HuH-7 (cell line): ENCODE measurements at regions not wholly inside any gene's neighbourhood (a gene's known extent, or its start where the extent isn't known, plus 50 kb on each side); places are given as distances from the start of the nearest gene placed in this dataset.

Experiments used
- DNase-seq: peaks from one replicate; pipeline ENCODE4 v3.0.0; 2011; ENCODE audit warnings: low spot score

DNA sequence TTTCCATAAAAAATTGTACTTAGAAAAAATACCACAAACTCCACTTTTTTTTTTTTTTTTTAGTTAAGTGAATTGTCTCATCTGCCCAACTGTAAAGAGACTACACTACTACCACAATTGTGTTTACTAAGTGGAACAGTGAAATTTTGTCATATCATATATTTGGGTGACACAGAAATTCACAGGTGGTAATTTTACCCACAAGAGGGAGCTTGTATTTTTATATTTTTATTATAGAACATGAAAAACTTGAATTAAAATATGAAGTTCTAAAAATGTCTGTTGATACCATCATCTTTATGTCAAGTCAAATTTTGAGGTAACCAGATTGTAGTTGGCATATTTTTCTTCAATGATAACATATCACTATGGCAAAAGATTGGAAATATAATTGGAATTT is 329.4 kb upstream of the SOX5 start:
- no peak for DNase-seq

GRCh38 chr12:24270965-24271364 is 321.5 kb upstream of the SOX5 start:
- DNase-seq, result no peak

DNA sequence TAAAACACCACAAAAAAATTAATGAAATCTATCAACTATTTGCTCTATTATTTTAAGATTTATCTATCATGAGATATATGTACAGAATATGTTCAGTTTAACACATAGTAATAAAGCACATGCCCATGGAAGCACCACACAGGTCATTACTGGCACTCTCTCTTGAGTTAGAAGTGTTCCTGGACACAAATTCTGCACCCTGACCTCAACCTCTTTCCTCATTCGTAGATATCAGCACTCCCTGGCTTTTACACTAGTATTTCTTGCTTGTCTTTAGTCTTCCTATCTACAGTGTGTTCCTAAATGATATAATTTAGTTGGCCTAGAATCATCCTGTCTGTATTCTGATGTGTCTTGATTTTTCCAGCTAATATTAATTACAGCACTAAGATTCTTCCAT is 321.0 kb upstream of the SOX5 start:
- no peak for DNase-seq

- DNase-seq, result no peak
These were observed 319.3 kb upstream of the SOX5 start for GRCh38 chr12:24268663-24269186.

- no peak for DNase-seq
These were observed 317.5 kb upstream of the SOX5 start for GRCh38 chr12:24266982-24267381.

DNA sequence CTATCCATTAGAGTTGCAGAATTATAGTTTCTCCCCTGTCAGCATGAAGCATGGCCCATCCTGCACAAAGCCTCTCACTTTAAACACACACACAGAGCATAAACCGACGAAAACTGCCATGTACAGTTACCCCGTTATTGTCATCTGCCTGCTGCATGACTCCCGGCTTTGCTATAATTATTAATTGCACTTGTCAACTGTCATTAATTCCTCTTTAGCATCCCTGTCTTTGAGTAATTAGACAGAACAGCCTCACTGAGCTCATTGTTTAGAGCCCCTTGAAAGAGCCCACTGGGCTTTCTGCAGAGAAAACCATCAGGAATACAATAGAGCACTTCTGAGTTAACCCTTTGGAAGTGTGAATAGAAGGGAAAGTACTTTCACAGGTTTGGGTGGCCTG is 307.2 kb upstream of the SOX5 start:
- no peak for DNase-seq

DNA sequence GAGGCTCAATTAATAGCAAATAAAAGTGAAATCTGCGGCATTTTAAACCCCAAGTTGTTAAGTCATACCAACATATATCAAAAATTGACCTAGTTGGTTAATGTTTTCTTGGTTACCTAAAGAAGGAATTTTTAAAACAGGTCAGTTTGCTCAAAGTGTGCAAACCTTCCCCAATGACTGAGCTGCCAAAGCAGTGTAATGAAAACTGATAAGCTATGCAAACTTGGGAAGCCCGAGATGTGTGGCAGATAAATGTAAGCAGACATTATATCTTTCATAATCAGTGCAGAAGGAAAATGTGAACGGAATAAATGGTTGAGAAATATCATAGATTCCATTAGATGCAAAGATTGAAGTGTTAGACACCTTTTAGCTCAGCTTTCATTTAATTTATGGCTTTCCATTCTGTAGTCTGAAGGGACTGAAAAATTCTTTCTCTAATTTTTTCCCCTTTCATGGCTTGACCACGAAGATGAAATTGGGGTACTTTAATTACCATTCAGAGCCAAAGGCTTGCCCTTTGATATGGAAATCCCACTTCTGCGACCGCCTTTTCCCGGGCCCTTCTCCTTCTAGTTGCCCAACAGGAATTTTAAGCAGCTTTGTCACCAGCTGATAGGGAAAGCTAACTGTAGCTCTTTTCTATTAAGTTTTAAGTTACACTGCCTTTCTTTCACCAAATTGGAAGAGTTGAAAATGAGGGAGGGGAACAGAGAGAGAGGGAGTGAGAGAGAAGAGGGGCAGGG is 306.6 kb upstream of the SOX5 start:
- DNase-seq, result no peak

DNA sequence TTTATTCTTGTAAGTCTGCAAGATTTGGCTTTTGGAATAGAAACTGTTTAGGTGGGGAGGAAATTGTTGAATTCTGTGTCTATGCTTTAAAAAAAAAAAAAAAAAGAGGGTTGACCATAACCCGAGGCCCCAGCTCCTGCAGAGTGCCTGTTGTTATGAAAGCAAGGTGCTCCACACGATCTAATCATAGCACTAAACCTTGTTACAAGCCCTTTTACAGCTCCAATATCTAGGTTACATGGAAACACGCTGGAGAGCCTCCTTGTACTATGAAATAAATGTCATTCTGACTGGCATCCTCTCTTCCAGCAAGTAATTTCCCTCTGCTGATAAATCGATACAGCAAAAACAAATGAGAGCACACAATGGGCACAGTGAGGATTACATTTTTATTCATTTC is 303.1 kb upstream of the SOX5 start:
- DNase-seq, result no peak

DNA sequence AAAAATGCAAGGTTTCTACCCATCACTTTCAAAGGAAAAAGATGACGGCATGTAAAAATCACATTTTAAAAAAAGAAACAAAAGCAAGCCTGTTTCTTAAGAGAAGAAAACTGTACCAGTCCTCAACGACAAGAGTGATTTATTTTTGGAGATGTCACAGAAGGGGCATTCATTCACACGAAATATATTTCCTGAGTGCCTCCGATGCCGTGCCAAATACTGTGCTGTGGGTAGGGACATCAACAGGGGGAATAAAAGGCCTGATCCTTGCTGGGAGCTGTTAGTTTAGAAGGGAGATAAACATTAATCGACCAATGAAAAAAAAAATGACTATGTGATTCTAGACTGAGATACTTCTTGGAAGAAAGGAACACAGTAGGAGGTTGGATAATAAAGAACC is 297.5 kb upstream of the SOX5 start:
- DNase-seq, result no peak

DNA sequence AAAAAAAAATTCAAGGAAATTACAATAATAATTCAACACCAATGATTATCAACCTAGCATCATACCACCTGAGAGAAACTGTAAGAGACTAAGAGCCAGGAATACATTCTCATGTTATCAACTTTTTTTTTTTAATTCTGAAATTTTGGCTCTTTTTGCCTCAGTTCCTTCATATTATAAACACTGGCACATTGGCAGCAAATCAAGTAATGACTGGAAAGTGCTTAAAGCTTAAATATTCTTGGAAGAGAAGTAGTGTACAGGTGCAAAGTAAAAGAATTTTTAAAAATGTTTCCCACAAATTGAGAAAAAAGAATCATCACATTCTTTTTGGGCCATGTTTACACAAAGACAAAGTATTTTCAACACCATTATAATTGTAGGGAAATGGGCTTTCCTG is 296.9 kb upstream of the SOX5 start:
- no peak for DNase-seq

GRCh38 chr12:24244801-24245200 is 295.3 kb upstream of the SOX5 start:
- no peak for DNase-seq

- DNase-seq, result no peak
These were observed 294.8 kb upstream of the SOX5 start for GRCh38 chr12:24244231-24244630.

DNA sequence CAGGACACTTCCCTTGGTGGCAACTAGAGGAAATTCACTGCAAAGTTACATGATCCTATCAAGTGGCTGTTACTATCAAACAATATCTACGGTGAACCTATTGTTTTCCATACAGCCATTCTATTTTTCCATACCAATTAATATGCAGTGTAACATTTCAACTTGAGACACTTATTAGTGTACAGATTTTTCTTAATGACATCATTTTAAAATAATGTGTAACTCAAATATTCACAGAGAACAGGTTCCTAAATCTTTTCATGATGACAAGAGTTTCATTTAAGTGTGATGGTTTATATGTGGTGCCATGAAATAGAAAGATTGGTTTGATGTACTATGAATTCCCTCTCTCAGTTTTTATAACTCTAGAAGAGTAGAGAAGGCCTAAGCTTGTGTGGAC is 291.2 kb upstream of the SOX5 start:
- no peak for DNase-seq

GRCh38 chr12:24233519-24234246 is 284.2 kb upstream of the SOX5 start:
- DNase-seq, result no peak

DNA sequence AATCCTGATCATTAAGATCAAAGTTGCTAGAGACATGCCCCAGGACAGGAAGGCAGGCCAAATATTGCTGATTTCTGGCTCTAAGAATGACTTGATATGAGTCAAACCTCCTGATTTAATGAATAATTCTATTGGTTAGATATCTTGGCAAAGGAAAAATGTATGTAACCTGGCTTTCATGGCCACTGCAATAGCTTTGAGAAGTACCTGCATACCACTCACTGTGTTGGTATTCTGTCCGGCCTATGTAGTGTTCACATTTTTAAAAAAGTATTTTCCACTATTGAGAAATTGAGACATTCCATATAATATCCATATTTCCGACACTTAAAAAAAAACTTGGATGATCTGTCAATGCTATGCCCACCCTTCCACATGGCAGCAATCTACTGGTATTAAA is 283.1 kb upstream of the SOX5 start:
- DNase-seq, result no peak

- no peak for DNase-seq
These were observed 281.8 kb upstream of the SOX5 start for GRCh38 chr12:24231298-24231697.

DNA sequence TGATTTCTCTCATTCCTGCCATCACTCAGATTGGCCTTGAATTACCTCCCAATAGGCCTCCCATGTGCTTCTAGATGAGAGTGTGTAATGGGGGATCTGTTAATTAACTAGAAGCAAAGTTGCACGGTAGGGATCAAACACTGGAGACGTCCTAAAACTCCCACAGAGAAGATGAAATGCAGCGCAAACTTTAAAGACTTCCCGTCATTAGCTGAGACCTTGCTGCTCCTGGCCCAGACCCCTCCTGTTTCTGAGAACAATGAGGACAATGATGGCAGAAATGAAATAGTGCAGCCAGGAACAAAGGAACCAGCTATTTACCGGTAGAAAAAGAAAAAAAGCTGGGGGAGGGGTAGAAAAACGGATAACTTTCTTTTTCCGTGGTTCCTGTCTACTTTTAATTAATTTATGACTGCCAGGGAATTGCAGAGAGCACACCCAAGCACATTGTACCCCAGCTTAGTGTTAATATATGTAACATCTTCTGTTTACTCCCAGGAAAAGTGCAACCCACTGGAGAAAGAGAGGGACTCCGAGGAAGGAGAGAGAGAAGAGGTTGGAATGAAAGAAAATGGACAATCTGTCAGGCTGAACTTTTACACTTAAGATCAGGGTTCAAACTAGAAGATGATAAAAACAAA is 280.7 kb upstream of the SOX5 start:
- no peak for DNase-seq

- DNase-seq, result no peak
These were observed 279.7 kb upstream of the SOX5 start for GRCh38 chr12:24229031-24229700.

DNA sequence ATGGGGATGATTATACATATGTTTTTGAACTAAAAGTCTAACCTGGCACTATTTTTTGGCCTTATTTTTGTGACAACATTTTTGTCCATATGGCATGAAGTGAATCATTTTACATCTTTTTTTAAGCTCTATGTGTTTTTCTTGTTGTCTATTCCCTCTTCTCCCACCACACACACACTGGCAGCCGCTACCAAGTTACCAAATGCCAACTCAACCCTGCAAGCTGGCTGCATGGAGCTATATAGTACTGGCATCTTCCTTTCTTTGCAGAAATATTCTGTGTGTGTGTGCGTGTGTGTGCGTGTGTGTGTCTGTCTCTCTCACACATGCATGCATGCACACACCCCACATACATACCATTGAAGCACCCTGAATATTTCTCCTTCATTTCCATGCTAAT is 278.9 kb upstream of the SOX5 start:
- DNase-seq, result no peak

DNA sequence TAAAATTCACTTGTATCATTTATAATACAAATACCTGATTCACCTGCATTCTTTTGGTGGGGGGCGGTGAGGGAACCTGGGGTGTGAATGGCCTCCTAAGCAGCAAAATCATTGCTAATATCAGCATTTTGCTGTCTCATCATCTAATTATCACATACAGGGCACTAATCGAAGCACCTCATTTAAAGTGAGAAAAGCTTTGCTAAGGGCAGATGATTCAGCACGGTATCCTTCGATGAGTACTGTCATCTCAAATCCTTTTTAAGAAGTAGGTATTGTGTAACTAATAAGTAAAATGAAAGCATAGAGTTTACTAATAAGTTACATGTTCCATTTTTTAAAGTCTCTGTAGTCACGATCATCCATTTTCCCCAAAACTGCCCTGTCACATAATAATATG is 278.1 kb upstream of the SOX5 start:
- DNase-seq, result no peak

DNA sequence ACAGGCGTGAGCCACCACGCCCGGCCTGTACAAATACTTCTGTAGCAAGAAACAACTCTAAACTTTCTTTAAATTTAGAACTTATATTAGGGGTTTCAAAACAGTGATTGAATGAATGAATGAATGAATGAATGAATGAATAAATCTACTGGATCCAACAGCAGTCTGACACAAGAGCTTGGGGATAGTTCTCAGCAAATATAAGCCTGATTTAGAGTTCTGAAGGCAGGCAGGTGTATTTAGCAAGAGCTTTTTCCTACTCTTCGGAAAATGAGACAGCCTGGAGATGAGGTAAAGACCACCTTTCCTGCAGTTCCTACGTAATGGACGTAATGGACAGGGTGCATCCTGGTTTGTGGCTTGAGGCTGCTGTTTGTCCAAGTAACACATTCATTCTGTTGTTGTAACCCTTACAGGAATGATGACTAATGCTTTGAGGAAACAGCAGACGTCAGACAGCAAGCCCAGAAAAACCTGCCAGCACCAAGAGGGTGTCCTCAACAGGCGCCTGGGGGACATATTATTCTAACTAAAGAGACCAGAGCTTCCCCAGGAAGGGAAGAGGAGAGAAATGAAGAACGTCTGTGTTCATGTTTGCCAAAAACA is 277.4 kb upstream of the SOX5 start:
- peak; percentile 14 for DNase-seq

- no peak for DNase-seq
These were observed 274.9 kb upstream of the SOX5 start for GRCh38 chr12:24224401-24224800.
